Fibroblast of lung (primary cell): ENCODE measurements at regions not wholly inside any gene's neighbourhood (a gene's known extent, or its start where the extent isn't known, plus 50 kb on each side); places are given as distances from the start of the nearest gene placed in this dataset.

Source experiments
- DNase-seq, 2 donors: peaks; one replicate each; pipeline versions ENCODE4 v3.0.0 to v3.0.0-alpha.2; 2010; ENCODE audit warnings: low read depth in 2 of 2
- H2AFZ ChIP-seq: 2 replicates; pipeline ENCODE4 v1.5.1; 2012; ENCODE audit warnings: low read length, control low read depth, inconsistent platforms
- H3K27ac ChIP-seq: 2 replicates; pipeline ENCODE4 v1.5.1; 2011; ENCODE audit warnings: low read length, control low read depth; ENCODE audit not compliant: insufficient read depth
- H3K27me3 ChIP-seq: 2 replicates; pipeline ENCODE4 v1.5.1; 2011; ENCODE audit warnings: mild to moderate bottlenecking, low read length; ENCODE audit not compliant: control insufficient read depth, insufficient read depth
- H3K36me3 ChIP-seq: 2 replicates; pipeline ENCODE4 v1.5.1; 2011; ENCODE audit warnings: low read length; ENCODE audit not compliant: control insufficient read depth, insufficient read depth
- H3K4me1 ChIP-seq: 2 replicates; pipeline ENCODE4 v1.5.1; 2011; ENCODE audit warnings: low read length; ENCODE audit not compliant: control insufficient read depth, insufficient read depth; ENCODE audit errors: extremely low read depth
- H3K4me2 ChIP-seq: 2 replicates; pipeline ENCODE4 v1.5.1; 2011; ENCODE audit warnings: low read length, control low read depth; ENCODE audit not compliant: insufficient read depth; ENCODE audit errors: extremely low read depth
- H3K4me3 ChIP-seq, 4 experiments: fragments of 200-600 bp in 1 of 4; sonication (generic) in 1 of 4; replicated peaks in 1 of 4; 2 replicates each; pipeline ENCODE4 v1.5.1; 2011 to 2016; ENCODE audit warnings: low read length in 4 of 4, low read depth in 3 of 4, mild to moderate bottlenecking in 3 of 4, control low read depth in 2 of 4, inconsistent platforms in 1 of 4, mixed read lengths in 1 of 4; ENCODE audit not compliant: insufficient read depth in 1 of 4; ENCODE audit errors: control extremely low read depth in 1 of 4
- H3K79me2 ChIP-seq: 2 replicates; pipeline ENCODE4 v1.5.1; 2012; ENCODE audit warnings: mild to moderate bottlenecking, low read length, inconsistent platforms; ENCODE audit not compliant: control insufficient read depth, insufficient read depth
- H3K9ac ChIP-seq: 2 replicates; pipeline ENCODE4 v1.5.1; 2011; ENCODE audit warnings: mild to moderate bottlenecking, low read length, control low read depth; ENCODE audit not compliant: insufficient read depth
- H3K9me3 ChIP-seq: 2 replicates; pipeline ENCODE4 v1.5.1; 2012; ENCODE audit warnings: low read depth, low read length; ENCODE audit not compliant: control insufficient read depth, insufficient read depth
- H4K20me1 ChIP-seq: 2 replicates; pipeline ENCODE4 v1.5.1; 2011; ENCODE audit warnings: low read length; ENCODE audit not compliant: control insufficient read depth, insufficient read depth; ENCODE audit errors: extremely low read depth
- EZH2 ChIP-seq: IDR thresholded peaks from 2 replicates; pipeline ENCODE4 v1.5.1; 2012; ENCODE audit warnings: low read length, control low read depth, mild to moderate bottlenecking; ENCODE audit errors: missing control alignments
- TF ChIP-seq, protein P1 (sequence below), 2 donors: IDR thresholded peaks in 1 of 2; conservative IDR thresholded peaks in 1 of 2; 1 replicate in 1 of 2; 2 replicates in 1 of 2; pipeline ENCODE4 v1.5.1; 2011 to 2012; ENCODE audit warnings: low read length in 2 of 2, control low read depth in 1 of 2, inconsistent platforms in 1 of 2, low read depth in 1 of 2, mild to moderate bottlenecking in 1 of 2

DNA sequence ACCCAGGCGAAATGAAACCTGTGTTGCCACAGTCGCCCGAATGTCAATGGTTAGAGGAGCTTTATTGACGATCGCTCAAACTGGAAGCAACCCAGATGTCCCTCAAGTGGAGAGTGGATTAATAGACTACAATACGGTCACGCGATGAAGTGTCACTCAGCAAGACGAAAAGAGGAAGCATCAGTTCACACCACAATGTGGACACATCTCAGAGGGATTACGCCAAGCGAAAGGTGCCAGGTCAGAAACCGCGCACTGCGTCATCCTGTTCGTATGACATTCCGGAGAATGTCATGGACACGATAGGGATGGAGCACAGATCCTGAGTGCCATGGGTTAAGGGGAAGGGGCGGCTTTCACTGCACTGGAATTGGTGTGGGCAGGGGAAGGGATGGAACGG lies 111.7 kb downstream of the HMX1 start:
- Histone ChIP-seq H3K9me3 (no peaks in the 10 kb centered on the region), H3K36me3 (no peaks in the 10 kb centered on the region), H3K4me2 (no peak overlapping the region), H3K79me2 (no peaks in the 10 kb centered on the region), H4K20me1 (no peaks in the 10 kb centered on the region), H3K4me1 (no peaks in the 10 kb centered on the region), H3K4me3 (no peak overlapping the region), H3K9ac (no peak overlapping the region), H3K27me3 (no peaks in the 10 kb centered on the region), H2AFZ (no peak overlapping the region), H3K27ac (no peak overlapping the region)
- no peak for DNase-seq
- TF ChIP-seq, protein P1, sequence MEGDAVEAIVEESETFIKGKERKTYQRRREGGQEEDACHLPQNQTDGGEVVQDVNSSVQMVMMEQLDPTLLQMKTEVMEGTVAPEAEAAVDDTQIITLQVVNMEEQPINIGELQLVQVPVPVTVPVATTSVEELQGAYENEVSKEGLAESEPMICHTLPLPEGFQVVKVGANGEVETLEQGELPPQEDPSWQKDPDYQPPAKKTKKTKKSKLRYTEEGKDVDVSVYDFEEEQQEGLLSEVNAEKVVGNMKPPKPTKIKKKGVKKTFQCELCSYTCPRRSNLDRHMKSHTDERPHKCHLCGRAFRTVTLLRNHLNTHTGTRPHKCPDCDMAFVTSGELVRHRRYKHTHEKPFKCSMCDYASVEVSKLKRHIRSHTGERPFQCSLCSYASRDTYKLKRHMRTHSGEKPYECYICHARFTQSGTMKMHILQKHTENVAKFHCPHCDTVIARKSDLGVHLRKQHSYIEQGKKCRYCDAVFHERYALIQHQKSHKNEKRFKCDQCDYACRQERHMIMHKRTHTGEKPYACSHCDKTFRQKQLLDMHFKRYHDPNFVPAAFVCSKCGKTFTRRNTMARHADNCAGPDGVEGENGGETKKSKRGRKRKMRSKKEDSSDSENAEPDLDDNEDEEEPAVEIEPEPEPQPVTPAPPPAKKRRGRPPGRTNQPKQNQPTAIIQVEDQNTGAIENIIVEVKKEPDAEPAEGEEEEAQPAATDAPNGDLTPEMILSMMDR (conservative IDR thresholded peaks at IDR 0.05 in 1 of 2, IDR thresholded peaks at IDR 0.05 in 1 of 2; ENCODE audit: low read depth in 1 of 2, low read length in 2 of 2) = no peak
- TF ChIP-seq EZH2 = no peak

DNA sequence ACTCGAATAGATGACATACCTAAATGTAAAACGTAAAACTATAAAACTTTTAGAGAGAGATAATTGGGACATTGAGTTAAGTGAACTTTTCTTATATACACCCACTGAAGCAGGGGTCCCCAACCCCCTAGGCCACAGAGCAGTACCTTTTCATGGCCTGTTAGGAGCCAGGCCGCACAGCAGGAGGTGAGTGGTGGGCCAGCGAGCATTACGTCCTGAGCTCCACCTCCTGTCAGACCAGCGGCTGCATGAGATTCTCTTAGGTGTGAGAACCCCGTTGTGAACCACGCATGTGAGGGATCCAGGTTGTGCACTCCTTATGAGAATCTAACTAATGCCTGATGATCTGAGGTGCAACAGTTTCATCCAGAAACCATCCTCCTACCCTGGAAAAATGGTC lies 114.8 kb downstream of the HMX1 start:
- no peaks in the 10 kb centered on the region for H3K36me3 ChIP-seq
- no peaks in the 10 kb centered on the region for H3K27me3 ChIP-seq
- DNase-seq = no peak
- TF ChIP-seq EZH2 = no peak
- TF ChIP-seq, protein P1 (conservative IDR thresholded peaks at IDR 0.05 in 1 of 2, IDR thresholded peaks at IDR 0.05 in 1 of 2; ENCODE audit: low read depth in 1 of 2, low read length in 2 of 2) = no peak
- H3K9me3 ChIP-seq = no peaks in the 10 kb centered on the region
- no peaks in the 10 kb centered on the region for H4K20me1 ChIP-seq
- H3K4me1 ChIP-seq = no peaks in the 10 kb centered on the region
- no peak overlapping the region for H3K4me3 ChIP-seq
- H3K9ac ChIP-seq = no peak overlapping the region
- H3K4me2 ChIP-seq = no peak overlapping the region
- no peak overlapping the region for H2AFZ ChIP-seq
- no peak overlapping the region for H3K27ac ChIP-seq
- H3K79me2 ChIP-seq = no peaks in the 10 kb centered on the region

DNA sequence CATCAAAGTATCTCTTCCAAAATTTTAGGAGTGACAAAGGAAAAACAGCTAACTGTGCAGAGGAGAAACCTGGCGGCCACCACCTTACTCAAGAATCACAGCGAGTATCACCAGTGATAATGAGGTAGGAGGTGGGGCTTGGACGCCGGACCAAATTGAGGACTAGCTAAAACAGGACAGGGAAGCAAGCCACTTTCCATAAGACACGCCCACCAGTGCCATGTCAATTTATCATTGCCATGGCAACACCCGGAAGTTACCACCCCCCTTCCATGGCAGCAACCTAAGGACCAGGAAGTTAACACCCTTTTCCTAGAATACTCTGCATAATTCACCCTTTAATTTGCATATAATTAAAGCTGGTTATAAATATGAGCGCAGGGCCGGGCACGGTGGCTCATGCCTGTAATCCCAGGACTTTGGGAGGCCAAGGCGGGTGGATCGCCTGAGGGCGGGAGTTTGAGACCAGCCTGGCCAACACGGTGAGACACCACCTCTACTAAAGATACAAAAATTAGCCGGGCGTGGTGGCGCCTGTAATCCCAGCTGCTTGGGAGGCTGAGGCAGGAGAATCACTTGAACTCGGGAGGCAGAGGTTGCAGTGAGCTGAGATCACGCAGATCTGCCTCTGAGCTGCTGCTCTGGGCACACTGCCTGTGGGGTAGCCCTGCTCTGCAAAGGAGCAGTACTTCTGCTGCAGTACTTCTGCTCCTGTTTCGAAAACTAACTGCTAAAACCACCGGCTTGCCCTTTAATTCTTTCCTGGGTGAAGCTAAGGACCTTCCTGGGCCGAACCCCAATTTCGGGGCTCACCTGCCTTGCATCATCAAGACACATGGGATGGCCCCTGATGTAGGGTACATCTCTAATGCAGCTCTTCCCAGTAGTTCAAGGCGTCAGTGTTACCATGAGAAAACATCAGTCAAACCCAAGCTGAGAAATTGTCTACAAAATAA lies 116.7 kb downstream of the HMX1 start:
- Histone ChIP-seq H3K4me1 (no peaks in the 10 kb centered on the region), H3K27me3 (no peaks in the 10 kb centered on the region), H3K9ac (no peak overlapping the region), H2AFZ (no peak overlapping the region), H3K4me3 (no peak overlapping the region), H4K20me1 (no peaks in the 10 kb centered on the region), H3K9me3 (no peaks in the 10 kb centered on the region), H3K79me2 (no peaks in the 10 kb centered on the region), H3K36me3 (no peaks in the 10 kb centered on the region), H3K27ac (no peak overlapping the region), H3K4me2 (no peak overlapping the region)
- TF ChIP-seq, protein P1 (conservative IDR thresholded peaks at IDR 0.05 in 1 of 2, IDR thresholded peaks at IDR 0.05 in 1 of 2; ENCODE audit: low read depth in 1 of 2, low read length in 2 of 2) = no peak
- TF ChIP-seq EZH2 = no peak
- DNase-seq = no peak
